Muscle of leg (tissue), 3 donors: ENCODE measurements at regions not wholly inside any gene's neighbourhood (a gene's known extent, or its start where the extent isn't known, plus 50 kb on each side); places are given as distances from the start of the nearest gene placed in this dataset.

Experiments used
- DNase-seq: peaks from one replicate; pipeline ENCODE4 v3.0.0; 2013
- H3K27ac ChIP-seq: one replicate; pipeline ENCODE4 v1.5.1; 2013; ENCODE audit warnings: mild to moderate bottlenecking, low read length, control low read depth
- H3K27me3 ChIP-seq: one replicate; pipeline ENCODE4 v1.6.1; 2013; ENCODE audit warnings: low read length; ENCODE audit not compliant: control insufficient read depth, insufficient read depth
- H3K36me3 ChIP-seq: one replicate; pipeline ENCODE4 v1.6.1; 2013; ENCODE audit warnings: low read length; ENCODE audit not compliant: control insufficient read depth, insufficient read depth
- H3K4me1 ChIP-seq: one replicate; pipeline ENCODE4 v1.6.1; 2013; ENCODE audit warnings: low read length; ENCODE audit not compliant: control insufficient read depth, insufficient read depth
- H3K4me3 ChIP-seq: one replicate; pipeline ENCODE4 v1.5.1; 2013; ENCODE audit warnings: low read length, control low read depth
- H3K9me3 ChIP-seq: replicated peaks from 2 replicates; pipeline ENCODE4 v1.6.1; 2013; ENCODE audit warnings: low read depth, low read length; ENCODE audit not compliant: control insufficient read depth
- WGBS: methylation state at CpG from one replicate; pipeline ENCODE4 v1.1.5; 2013; ENCODE audit warnings: missing lambda C conversion rate; ENCODE audit not compliant: insufficient coverage; 5-methylcytosine and 5-hydroxymethylcytosine counted together

DNA sequence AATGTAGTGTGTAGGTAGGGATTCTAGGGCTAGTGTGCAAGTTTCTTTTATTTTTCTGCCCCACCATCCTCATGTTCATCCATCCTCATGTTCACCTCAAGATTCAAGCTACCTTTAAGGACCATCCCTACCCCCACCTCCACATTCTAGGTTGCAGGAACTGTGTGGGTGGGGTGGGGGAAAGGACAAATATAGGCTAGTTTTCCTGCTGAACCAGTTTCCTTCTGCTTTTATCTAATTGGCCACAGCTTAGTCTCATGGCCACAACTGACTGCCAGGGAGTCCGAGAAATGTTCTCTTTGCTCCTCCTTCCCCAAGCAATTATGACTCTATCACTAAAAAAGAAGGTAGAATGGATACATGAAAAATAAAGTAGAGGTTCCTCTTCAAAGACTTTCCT is 179.0 kb upstream of the LARGE1 start:
- Histone ChIP-seq H3K4me1 (no peaks in the 10 kb centered on the region), H3K9me3 (no peaks in the 10 kb centered on the region), H3K36me3 (no peaks in the 10 kb centered on the region), H3K27me3 (no peaks in the 10 kb centered on the region), H3K4me3 (no peak overlapping the region), H3K27ac (no peak overlapping the region)
- no CpG with 5 or more reads among the region's 1 CpG for WGBS
- no peak for DNase-seq

DNA sequence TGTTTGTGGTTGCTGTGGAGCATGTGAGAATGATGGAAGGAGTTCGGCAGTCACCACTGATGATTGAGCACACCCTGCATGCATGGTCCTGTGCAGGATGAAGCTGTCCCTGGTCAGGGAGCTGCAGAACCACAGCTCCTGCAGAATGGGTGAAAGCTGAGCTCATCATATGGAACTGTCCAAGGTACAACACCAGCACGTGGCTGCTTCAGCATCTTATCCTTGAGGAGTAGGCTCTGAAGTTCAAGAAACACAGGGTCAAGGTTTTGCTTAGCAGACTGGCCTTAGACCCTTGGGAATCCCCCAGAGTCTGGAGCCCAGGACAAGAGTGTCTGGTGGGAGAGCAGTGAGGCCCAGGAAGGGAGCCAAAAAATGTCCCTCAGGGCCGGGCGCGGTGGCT is 182.4 kb upstream of the LARGE1 start:
- DNase-seq: peak; percentile 10
- H3K36me3 ChIP-seq: no peaks in the 10 kb centered on the region
- H3K27me3 ChIP-seq: no peaks in the 10 kb centered on the region
- no peak overlapping the region for H3K4me3 ChIP-seq
- H3K4me1 ChIP-seq: no peaks in the 10 kb centered on the region
- H3K27ac ChIP-seq: no peak overlapping the region
- WGBS: 71% methylated on average over 5 of the region's 5 CpGs
- no peaks in the 10 kb centered on the region for H3K9me3 ChIP-seq

DNA sequence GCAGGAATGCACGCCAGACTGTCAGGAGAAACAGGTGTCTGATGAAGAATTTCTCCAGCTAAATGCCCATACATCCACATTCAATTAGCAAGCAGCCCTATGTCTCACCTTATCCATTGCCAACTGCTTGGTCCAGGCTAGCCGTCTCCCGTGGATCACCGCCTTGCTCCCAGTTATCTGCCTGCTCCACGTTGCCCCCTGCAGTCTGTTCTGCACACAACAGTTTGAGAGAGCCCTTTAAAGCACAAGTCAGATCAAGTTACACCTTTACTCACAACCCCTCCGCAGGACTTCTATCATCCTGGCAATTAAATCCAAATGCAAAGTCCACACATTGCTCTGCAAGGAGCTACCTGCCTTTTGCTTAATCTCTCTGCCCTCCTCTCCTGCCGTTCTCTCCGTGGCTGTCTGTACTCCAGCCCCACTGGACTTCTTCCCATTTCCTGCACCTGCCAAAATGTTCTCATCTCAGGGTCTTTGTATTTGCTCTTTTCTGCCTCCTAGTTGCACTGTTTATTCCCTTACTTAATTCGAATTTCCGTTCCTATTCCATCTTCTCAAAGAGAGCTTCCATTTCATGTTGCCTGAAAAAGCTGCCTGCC is 185.3 kb upstream of the LARGE1 start:
- Histone ChIP-seq H3K27ac (no peak overlapping the region), H3K4me3 (no peak overlapping the region), H3K36me3 (no peaks in the 10 kb centered on the region), H3K27me3 (no peaks in the 10 kb centered on the region), H3K4me1 (no peaks in the 10 kb centered on the region), H3K9me3 (no peaks in the 10 kb centered on the region)
- under 1% methylated on average over 7 of the region's 10 CpGs for WGBS
- DNase-seq: peak; percentile 25

DNA sequence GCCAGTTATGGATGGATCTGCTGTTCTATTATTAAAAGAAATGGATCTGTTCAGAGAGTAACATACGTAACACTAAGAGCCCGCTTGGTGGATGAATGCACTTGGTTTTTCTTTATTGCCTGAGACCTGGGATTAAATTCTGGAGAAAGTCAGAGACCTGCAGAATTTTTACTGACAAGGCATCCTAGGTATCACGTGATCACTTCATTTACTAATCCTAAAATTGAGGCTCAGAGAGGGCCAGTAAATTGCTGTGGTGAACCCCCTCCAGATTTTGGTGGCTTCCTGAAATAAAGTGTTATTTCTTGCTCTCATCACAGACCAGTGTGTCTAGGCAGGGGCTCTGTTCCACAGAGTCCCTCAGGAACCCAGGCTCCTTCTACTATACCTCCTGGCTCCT is 187.9 kb upstream of the LARGE1 start:
- Histone ChIP-seq H3K4me1 (no peaks in the 10 kb centered on the region), H3K9me3 (no peaks in the 10 kb centered on the region), H3K4me3 (no peak overlapping the region), H3K36me3 (no peaks in the 10 kb centered on the region), H3K27me3 (no peaks in the 10 kb centered on the region), H3K27ac (no peak overlapping the region)
- DNase-seq: no peak
- WGBS: 100% methylated on average over 1 of the region's 3 CpGs

DNA sequence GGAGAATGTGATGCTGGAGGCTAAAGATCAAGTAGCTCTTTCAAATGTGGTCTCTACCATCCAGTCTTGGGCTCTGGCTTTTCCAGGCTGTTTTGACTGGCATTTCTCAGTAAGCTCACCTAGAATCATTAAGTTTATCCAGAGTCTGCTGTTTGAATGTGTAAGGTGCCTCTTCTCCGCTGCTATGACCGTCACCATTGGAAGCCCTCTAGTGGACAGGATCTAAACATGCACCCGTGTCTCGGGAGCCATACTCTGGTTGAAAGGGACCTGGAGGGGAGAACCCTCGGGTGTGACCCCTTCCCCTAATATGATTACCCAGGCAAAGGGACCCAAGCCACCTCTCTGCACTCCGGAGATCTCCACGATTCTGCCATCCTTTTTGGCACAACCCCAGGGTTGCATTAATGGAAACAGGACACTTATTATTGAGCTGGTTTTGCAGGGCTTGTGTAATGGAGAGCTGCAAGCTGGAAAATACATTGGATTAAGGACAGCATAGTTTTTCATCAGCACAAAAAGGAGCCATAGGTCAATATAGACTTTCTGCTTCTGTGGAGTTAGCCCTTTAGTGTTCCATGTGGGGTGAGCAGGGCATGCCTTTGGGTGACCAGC is 191.0 kb upstream of the LARGE1 start:
- Histone ChIP-seq H3K36me3 (no peaks in the 10 kb centered on the region), H3K27me3 (peaks cover 2% of the 10 kb centered on the region), H3K9me3 (no peaks in the 10 kb centered on the region), H3K4me3 (no peak overlapping the region), H3K4me1 (no peaks in the 10 kb centered on the region), H3K27ac (no peak overlapping the region)
- no CpG with 5 or more reads among the region's 7 CpGs for WGBS
- peak; percentile 26 for DNase-seq

DNA sequence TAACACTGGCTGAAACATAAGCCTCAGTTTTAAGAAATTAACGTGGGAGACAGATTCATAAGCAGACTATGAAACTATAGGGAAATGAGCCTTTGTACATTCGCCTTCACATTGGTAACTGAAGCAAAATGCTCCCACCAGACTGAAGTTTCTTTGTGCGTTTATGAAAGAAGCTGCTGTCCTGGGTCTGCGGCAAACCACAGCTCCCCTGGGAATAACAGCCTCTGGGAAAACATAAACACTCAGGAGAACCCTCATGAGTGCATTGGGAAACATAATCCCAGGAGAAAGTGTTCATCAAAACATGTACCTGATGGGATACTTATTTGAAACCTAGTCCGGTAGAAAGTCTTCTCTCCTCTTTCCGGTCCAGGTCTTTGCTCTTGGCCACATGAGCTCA is 193.1 kb upstream of the LARGE1 start:
- Histone ChIP-seq H3K4me1 (no peaks in the 10 kb centered on the region), H3K27me3 (peaks cover 2% of the 10 kb centered on the region), H3K9me3 (no peaks in the 10 kb centered on the region), H3K27ac (no peak overlapping the region), H3K4me3 (no peak overlapping the region), H3K36me3 (no peaks in the 10 kb centered on the region)
- WGBS: 76% methylated on average over 2 of the region's 6 CpGs
- no peak for DNase-seq

DNA sequence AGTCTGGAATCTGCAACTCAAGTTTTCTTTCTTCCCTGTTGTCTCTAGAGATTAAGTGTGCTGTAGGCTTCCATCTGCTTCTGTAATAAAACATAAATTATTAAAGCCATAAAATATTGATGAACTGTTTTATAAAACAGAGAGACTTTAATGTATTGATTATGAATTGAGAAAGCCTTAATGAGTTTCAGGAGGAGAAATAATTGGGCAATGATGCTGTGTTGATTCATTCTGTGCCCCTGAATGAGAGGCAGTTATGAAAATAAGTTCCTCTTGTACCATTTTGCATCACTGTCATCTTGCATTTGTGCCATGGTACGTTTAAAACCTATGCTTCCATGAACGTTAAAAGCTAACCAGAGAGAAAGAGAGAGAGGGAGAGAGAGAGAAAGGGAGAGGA is 194.1 kb upstream of the LARGE1 start:
- whole genome bisulfite sequencing: no CpG with 5 or more reads among the region's 2 CpGs
- Histone ChIP-seq H3K4me3 (no peak overlapping the region), H3K4me1 (no peaks in the 10 kb centered on the region), H3K27ac (no peak overlapping the region), H3K27me3 (peaks cover 2% of the 10 kb centered on the region), H3K9me3 (no peaks in the 10 kb centered on the region), H3K36me3 (no peaks in the 10 kb centered on the region)
- no peak for DNase-seq

DNA sequence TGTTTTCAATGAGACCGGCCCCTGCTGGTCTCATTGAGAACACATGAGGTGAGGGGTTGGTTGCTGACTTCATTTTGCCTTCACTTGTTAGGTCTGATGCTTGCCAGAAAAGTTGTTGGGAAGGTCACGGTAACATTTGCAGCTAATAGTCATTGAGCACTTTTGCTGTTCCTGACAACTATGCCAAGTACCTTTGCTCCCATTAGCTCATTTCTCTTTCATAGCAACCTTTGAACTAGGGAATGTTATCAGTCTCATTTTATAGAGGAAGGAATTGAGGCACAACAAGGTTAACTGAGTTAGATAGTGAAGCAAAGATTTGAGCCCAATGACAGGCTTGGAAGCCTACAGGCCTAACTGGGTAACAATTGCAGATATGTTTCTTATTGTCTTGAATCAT is 195.4 kb upstream of the LARGE1 start:
- Histone ChIP-seq H3K36me3 (no peaks in the 10 kb centered on the region), H3K27ac (no peak overlapping the region), H3K9me3 (no peaks in the 10 kb centered on the region), H3K4me3 (no peak overlapping the region), H3K4me1 (no peaks in the 10 kb centered on the region), H3K27me3 (peaks cover 2% of the 10 kb centered on the region)
- WGBS: no CpG with 5 or more reads among the region's 2 CpGs
- DNase-seq: no peak

DNA sequence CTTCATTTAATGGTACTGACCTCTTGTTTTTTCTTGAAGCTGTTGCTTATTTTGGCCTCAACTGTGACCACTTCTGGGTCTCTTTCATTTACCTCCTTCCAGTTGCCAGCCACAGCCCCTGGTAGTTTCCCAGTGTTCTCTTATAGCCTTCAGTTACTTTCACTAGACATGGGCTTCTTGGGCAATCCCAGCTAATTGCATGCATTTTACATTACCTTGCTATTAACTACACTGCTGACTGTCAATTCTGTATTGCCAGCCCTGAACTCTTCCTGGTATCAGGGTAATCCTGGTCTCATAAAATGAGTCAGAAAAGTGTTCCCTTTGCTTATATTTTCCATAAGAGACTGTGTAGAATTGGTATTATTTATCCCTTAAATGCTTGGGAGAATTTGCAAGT is 195.8 kb upstream of the LARGE1 start:
- no peak for DNase-seq

DNA sequence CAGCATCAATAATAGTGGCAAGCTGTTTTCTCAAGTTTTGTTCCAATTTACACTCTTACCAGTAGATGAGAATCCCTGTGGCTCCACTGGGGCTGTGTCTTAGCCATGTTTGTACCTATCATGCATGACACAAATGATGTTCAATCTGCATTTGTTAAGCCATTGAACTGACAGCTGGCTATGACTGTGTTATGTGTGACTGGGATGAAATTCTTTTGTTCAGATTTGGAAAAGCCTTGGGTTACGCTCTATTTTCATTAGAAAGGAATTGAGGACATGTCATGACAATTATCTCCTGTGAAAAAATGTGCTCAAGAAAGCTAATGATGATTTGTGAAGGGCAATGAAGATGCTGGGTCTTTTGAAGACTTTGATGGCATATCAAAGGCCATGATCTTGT is 201.8 kb upstream of the LARGE1 start:
- no peak overlapping the region for H3K27ac ChIP-seq
- H3K27me3 ChIP-seq: no peaks in the 10 kb centered on the region
- WGBS: 78% methylated on average over 1 of the region's 1 CpG
- DNase-seq: no peak
- no peak overlapping the region for H3K4me3 ChIP-seq
- no peaks in the 10 kb centered on the region for H3K36me3 ChIP-seq
- no peaks in the 10 kb centered on the region for H3K9me3 ChIP-seq
- no peaks in the 10 kb centered on the region for H3K4me1 ChIP-seq

More for the DNA sequence above, 195.8 kb upstream of the LARGE1 start:
- H3K27me3 ChIP-seq: peaks cover 2% of the 10 kb centered on the region
- H3K4me3 ChIP-seq: no peak overlapping the region
- no peak overlapping the region for H3K27ac ChIP-seq
- no peaks in the 10 kb centered on the region for H3K4me1 ChIP-seq
- no peaks in the 10 kb centered on the region for H3K9me3 ChIP-seq
- H3K36me3 ChIP-seq: no peaks in the 10 kb centered on the region
